HEK293T (cell line): ENCODE measurements at regions not wholly inside any gene's neighbourhood (a gene's known extent, or its start where the extent isn't known, plus 50 kb on each side); places are given as distances from the start of the nearest gene placed in this dataset.

Source experiments
- BHLHE40 ChIP-seq: fragments of 450-650 bp; IDR thresholded peaks from 2 replicates; pipeline ENCODE4 v1.6.1; 2016; ENCODE audit warnings: mild to moderate bottlenecking, moderate library complexity, borderline replicate concordance
- CTBP1 ChIP-seq: fragments of 450-650 bp; IDR thresholded peaks from 2 replicates; pipeline ENCODE4 v1.6.1; 2016; ENCODE audit warnings: borderline replicate concordance
- FOXK2 ChIP-seq: fragments of 450-650 bp; IDR thresholded peaks from 2 replicates; pipeline ENCODE4 v1.6.1; 2016; ENCODE audit warnings: mild to moderate bottlenecking
- FOXM1 ChIP-seq: fragments of 450-650 bp; IDR thresholded peaks from 2 replicates; pipeline ENCODE4 v1.6.1; 2017; ENCODE audit warnings: mild to moderate bottlenecking, borderline replicate concordance
- HDGF ChIP-seq: fragments of 450-650 bp; IDR thresholded peaks from 2 replicates; pipeline ENCODE4 v1.6.1; 2017; ENCODE audit warnings: antibody characterized with exemption, borderline replicate concordance
- LEF1 ChIP-seq: fragments of 450-650 bp; IDR thresholded peaks from 2 replicates; pipeline ENCODE4 v1.6.1; 2017; ENCODE audit warnings: mild to moderate bottlenecking, borderline replicate concordance
- SP1 ChIP-seq: fragments of 450-650 bp; IDR thresholded peaks from 2 replicates; pipeline ENCODE4 v1.6.1; 2017
- SUZ12 ChIP-seq: fragments of 450-650 bp; IDR thresholded peaks from 2 replicates; pipeline ENCODE4 v1.6.1; 2016; ENCODE audit warnings: mild to moderate bottlenecking
- ZNF384 ChIP-seq: fragments of 450-650 bp; IDR thresholded peaks from 2 replicates; pipeline ENCODE4 v1.6.1; 2016
- TF ChIP-seq, protein P1 (sequence below): fragments of 450-650 bp; IDR thresholded peaks from 2 replicates; pipeline ENCODE4 v1.6.1; 2016

DNA sequence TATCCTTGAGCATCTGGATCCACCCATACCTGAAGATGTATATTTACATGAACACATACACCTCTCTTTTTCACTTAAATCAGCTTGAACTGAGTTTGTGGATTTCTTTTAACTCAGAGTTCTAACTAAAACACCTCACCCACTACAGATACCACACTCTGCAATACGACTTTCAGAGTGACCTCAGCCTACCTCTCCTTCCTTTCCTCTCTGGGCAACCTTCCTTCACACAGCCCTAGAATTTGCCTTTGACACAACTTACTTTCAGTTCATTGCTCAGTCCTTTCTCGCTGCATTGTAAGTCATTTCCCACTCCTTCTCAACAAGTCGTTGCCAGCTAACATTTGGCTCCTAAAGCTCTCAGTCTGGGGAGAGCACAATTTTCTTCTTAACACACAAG, 151.9 kb upstream of the IRX3 start:
- TF ChIP-seq ZNF384 (no peak), SP1 (no peak), FOXK2 (no peak), LEF1 (no peak), FOXM1 (no peak), HDGF (no peak), BHLHE40 (no peak), SUZ12 (no peak), CTBP1 (no peak)
- TF ChIP-seq, protein P1, sequence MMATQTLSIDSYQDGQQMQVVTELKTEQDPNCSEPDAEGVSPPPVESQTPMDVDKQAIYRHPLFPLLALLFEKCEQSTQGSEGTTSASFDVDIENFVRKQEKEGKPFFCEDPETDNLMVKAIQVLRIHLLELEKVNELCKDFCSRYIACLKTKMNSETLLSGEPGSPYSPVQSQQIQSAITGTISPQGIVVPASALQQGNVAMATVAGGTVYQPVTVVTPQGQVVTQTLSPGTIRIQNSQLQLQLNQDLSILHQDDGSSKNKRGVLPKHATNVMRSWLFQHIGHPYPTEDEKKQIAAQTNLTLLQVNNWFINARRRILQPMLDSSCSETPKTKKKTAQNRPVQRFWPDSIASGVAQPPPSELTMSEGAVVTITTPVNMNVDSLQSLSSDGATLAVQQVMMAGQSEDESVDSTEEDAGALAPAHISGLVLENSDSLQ, result no peak
